Subcutaneous abdominal adipose tissue (tissue), 5 donors: ENCODE measurements at regions not wholly inside any gene's neighbourhood (a gene's known extent, or its start where the extent isn't known, plus 50 kb on each side); places are given as distances from the start of the nearest gene placed in this dataset.

ENCODE experiments used
- H3K27ac ChIP-seq: one replicate; pipeline ENCODE4 v1.7.0; 2013; ENCODE audit warnings: low read depth, mild to moderate bottlenecking, inconsistent platforms, low read length, moderate library complexity
- H3K27me3 ChIP-seq, 5 donors: one replicate each; pipeline ENCODE4 v1.7.0; 2013; ENCODE audit warnings: low read length in 5 of 5, inconsistent platforms in 1 of 5; ENCODE audit not compliant: control insufficient read depth in 5 of 5, insufficient read depth in 4 of 5
- H3K36me3 ChIP-seq, 5 donors: one replicate each; pipeline ENCODE4 v1.7.0; 2013; ENCODE audit warnings: low read length in 5 of 5; ENCODE audit not compliant: control insufficient read depth in 5 of 5, insufficient read depth in 5 of 5
- H3K4me1 ChIP-seq, 5 donors: one replicate each; pipeline ENCODE4 v1.7.0; 2013; ENCODE audit warnings: low read length in 5 of 5, mild to moderate bottlenecking in 3 of 5, moderate library complexity in 1 of 5; ENCODE audit not compliant: control insufficient read depth in 5 of 5, insufficient read depth in 5 of 5
- H3K4me3 ChIP-seq, 5 donors: one replicate each; pipeline ENCODE4 v1.7.0; 2013; ENCODE audit warnings: low read length in 5 of 5, low read depth in 1 of 5
- H3K9ac ChIP-seq, 5 donors: one replicate each; pipeline ENCODE4 v1.7.0; 2013; ENCODE audit warnings: low read length in 5 of 5, mild to moderate bottlenecking in 4 of 5, moderate library complexity in 3 of 5
- H3K9me3 ChIP-seq, 5 donors: one replicate each; pipeline ENCODE4 v1.7.0; 2013; ENCODE audit warnings: low read length in 5 of 5; ENCODE audit not compliant: control insufficient read depth in 5 of 5
- donor health status: healthy.
- donor health status: healthy.
- donor health status: healthy.
- donor health status: healthy.
- donor health status: healthy.

DNA sequence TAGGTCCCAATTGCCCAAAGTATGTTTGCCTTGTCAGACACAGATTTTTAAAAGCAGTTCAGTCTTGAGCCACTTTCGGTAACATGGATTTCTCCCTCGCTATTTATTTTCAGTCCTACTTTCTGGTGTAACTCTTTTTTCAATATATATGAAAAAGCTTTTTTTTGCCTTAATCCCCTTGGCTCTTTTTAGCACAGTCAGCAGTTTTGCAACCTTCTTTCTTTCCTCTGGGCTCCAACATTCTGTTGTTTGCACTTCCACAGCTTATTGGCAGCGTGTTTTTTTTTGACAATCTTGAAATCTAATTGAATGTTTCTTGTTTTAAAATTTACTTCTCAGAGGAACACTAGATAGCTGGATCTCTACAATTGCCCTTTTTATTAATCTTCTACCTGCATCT is 429.3 kb upstream of the NBEA start:
- H3K4me3 ChIP-seq, result no peak overlapping the region
- H3K36me3 ChIP-seq, result no peaks in the 10 kb centered on the region
- no peaks in the 10 kb centered on the region for H3K4me1 ChIP-seq
- no peaks in the 10 kb centered on the region for H3K27me3 ChIP-seq
- no peaks in the 10 kb centered on the region for H3K9me3 ChIP-seq
- no peak overlapping the region for H3K9ac ChIP-seq
- H3K27ac ChIP-seq, result no peak overlapping the region

DNA sequence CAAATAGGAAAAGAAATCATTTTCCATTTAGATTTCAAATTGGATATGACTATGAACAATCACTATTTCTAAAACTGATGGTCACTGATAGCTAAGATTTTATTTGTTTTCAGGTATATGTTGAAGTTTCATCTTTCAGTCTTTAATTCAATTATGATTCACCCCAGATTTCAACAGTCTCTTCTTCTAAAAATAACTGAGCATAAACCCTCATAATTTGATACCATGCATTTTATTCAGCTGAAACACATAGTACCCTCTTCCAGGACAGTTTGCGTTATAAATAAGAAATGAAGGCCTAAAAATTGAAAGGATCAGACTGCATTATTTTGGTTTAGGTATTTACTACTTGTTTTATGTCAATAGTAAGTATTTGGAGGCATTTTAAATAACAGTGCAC is 428.5 kb upstream of the NBEA start:
- no peak overlapping the region for H3K4me3 ChIP-seq
- H3K9ac ChIP-seq, result no peak overlapping the region
- H3K27me3 ChIP-seq, result no peaks in the 10 kb centered on the region
- H3K27ac ChIP-seq, result no peak overlapping the region
- H3K9me3 ChIP-seq, result no peaks in the 10 kb centered on the region
- H3K36me3 ChIP-seq, result no peaks in the 10 kb centered on the region
- H3K4me1 ChIP-seq, result no peaks in the 10 kb centered on the region

DNA sequence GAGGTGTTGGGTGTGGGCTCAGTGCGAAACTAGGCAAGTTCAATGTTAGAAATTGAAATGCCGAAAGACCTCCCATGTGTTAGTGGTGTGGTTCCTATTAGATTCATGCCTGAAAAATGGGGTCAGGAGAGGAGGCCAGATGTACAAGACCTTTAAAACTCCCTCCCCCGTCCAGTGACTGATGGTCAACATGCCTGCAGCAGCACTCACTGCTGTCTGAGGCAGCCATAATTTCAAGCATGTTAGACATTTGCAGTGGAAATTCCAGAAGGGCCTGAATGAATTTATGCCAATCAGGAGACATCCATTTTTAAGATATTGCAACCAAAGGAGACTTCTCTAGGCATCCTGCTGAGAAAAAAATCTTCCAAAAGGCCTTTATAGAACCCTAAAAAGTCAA is 426.9 kb upstream of the NBEA start:
- H3K27me3 ChIP-seq, result no peaks in the 10 kb centered on the region
- H3K4me1 ChIP-seq, result no peaks in the 10 kb centered on the region
- H3K36me3 ChIP-seq, result no peaks in the 10 kb centered on the region
- no peak overlapping the region for H3K9ac ChIP-seq
- no peak overlapping the region for H3K4me3 ChIP-seq
- H3K9me3 ChIP-seq, result no peaks in the 10 kb centered on the region
- no peak overlapping the region for H3K27ac ChIP-seq

DNA sequence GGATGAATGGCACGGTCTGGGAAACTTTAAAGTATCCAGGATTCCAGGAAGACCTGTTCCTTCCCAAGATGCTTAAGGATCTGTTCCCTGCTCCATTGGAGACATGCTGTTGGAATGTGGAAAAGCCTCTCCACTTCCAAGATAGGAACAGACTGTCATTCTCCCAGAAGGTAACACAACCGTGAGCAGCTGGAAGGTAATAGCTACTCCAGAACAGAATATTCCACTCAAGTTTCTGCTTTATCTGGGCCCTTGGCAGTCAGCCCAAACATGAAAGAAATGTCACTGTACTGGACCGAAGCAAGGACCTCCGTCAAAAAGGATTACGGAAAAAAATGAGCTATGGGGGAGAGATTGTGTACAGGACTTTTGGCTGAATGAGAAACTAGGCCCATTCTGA is 420.9 kb upstream of the NBEA start:
- no peak overlapping the region for H3K27ac ChIP-seq
- no peak overlapping the region for H3K4me3 ChIP-seq
- no peaks in the 10 kb centered on the region for H3K9me3 ChIP-seq
- H3K9ac ChIP-seq, result no peak overlapping the region
- H3K36me3 ChIP-seq, result no peaks in the 10 kb centered on the region
- no peaks in the 10 kb centered on the region for H3K27me3 ChIP-seq
- H3K4me1 ChIP-seq, result no peaks in the 10 kb centered on the region

DNA sequence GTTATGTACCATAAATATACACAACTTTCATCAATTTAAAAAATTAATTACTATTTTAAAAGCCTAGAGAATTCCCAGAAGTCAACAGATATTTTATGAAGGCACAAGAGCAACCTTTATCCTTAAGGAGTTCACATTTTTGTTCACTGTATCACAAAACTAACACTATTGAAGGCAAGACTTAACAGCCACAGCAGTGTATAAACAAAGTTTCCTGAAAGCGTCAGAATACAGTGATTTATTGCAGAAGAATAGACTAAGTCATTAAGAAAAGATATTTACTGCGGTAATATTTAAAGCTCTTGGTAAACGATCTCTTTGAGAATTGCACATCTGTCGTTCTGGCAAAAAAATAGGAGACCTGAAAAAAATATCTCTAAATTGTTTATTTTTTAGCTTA is 419.3 kb upstream of the NBEA start:
- H3K4me3 ChIP-seq, result no peak overlapping the region
- H3K27ac ChIP-seq, result no peak overlapping the region
- no peaks in the 10 kb centered on the region for H3K9me3 ChIP-seq
- no peak overlapping the region for H3K9ac ChIP-seq
- H3K4me1 ChIP-seq, result no peaks in the 10 kb centered on the region
- H3K27me3 ChIP-seq, result no peaks in the 10 kb centered on the region
- H3K36me3 ChIP-seq, result no peaks in the 10 kb centered on the region

DNA sequence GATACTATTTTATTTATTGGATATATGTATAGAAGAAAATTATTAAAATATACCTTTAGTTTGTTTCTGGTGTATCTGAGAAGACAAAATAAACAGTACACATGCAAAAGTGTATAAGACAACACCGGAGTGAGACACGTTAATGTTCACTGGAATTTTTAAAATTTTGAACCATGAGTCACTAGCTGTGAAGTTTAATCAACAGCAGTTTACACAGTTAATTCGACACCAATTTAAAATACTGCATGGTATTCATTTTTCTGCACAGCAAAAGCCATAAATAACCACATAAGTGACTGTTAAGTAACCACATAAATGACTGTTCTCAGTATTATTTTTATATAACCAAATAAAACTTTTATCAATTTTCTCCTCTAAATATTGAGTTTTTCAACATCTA is 418.7 kb upstream of the NBEA start:
- Histone ChIP-seq H3K36me3 (no peaks in the 10 kb centered on the region), H3K4me1 (no peaks in the 10 kb centered on the region), H3K27me3 (no peaks in the 10 kb centered on the region), H3K4me3 (no peak overlapping the region), H3K9me3 (no peaks in the 10 kb centered on the region), H3K9ac (no peak overlapping the region), H3K27ac (no peak overlapping the region)

DNA sequence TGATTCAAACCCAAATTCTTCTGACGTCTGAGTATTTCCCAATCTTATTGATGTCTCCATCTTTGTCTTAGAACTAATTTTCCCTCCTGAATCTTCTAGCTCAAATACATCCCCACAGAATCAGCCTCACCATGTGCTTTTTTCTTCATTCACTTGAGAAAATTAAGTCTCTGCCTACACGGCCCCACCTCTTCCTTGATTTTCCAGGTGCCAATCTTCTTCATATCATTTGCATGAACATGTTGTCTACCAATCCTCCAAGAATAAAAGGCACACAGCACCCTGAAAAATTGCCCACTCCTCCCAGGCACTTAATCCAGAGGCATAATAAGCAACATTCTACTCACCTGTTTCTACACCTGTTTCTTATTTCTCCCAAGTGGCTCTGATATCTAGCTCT is 408.1 kb upstream of the NBEA start:
- no peaks in the 10 kb centered on the region for H3K9me3 ChIP-seq
- H3K27me3 ChIP-seq, result no peaks in the 10 kb centered on the region
- no peak overlapping the region for H3K27ac ChIP-seq
- no peak overlapping the region for H3K4me3 ChIP-seq
- no peaks in the 10 kb centered on the region for H3K36me3 ChIP-seq
- no peaks in the 10 kb centered on the region for H3K4me1 ChIP-seq
- H3K9ac ChIP-seq, result no peak overlapping the region

DNA sequence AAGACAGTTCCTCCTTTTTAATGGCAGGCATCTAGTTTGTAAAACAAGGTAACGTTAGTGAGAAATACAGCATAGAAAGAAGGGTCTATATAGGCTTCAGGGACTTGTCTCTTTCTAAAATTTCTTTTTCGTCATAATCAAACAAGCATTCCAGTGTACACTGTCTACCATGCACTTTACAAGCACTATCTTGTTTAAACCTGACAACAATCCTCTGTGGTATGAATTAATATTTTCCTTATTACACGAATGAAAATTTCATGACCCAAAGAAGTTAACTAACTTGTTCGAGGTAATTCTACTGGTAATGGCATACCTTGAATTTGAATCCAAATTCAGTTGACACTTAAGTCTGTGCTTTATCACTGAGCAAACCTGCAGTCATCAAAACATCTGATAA is 399.7 kb upstream of the NBEA start:
- no peak overlapping the region for H3K4me3 ChIP-seq
- H3K9me3 ChIP-seq, result no peaks in the 10 kb centered on the region
- H3K9ac ChIP-seq, result no peak overlapping the region
- H3K27me3 ChIP-seq, result no peaks in the 10 kb centered on the region
- H3K4me1 ChIP-seq, result no peaks in the 10 kb centered on the region
- H3K27ac ChIP-seq, result no peak overlapping the region
- H3K36me3 ChIP-seq, result no peaks in the 10 kb centered on the region

DNA sequence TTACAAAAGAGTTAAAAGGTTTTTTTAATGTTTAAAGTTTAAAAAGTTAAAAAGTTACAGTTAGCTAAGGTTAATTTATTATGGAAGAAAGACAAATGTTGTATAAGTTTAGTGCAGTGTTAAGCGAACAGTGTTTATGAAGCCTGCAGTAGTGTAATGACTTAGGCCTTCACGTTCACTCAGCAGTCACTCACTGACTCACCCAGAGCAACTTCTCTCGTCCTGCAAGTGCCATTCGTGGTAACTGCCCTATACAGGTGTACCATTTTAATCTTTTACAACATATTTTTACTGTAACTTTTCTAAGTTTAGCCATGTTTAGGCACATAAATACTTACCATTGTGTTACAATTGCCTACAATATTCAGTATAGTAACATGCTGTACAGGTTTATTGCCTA is 398.2 kb upstream of the NBEA start:
- Histone ChIP-seq H3K27ac (no peak overlapping the region), H3K27me3 (no peaks in the 10 kb centered on the region), H3K9ac (no peak overlapping the region), H3K36me3 (no peaks in the 10 kb centered on the region), H3K9me3 (no peaks in the 10 kb centered on the region), H3K4me1 (no peaks in the 10 kb centered on the region), H3K4me3 (no peak overlapping the region)

DNA sequence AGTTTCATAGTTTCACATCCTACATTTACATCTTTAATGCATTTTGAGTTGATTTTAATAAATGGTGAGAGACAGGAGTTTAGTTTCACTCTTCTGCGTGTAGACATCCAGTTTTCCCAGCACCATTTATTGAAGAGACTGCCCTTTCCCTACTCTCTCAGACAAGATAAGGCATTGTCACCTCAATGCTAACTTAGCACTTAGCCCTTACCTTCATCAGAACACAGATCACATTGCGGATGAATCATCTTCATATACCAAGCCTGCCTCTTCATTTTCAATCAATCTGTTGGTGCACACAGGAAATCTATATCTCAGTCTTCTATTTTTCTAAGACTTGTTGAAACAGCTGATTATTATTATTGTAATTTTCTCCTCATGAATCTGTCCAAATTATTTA is 396.6 kb upstream of the NBEA start:
- Histone ChIP-seq H3K36me3 (no peaks in the 10 kb centered on the region), H3K9me3 (no peaks in the 10 kb centered on the region), H3K27ac (no peak overlapping the region), H3K9ac (no peak overlapping the region), H3K4me3 (no peak overlapping the region), H3K4me1 (no peaks in the 10 kb centered on the region), H3K27me3 (no peaks in the 10 kb centered on the region)
